Karpas-422 (cell line): ENCODE measurements at regions not wholly inside any gene's neighbourhood (a gene's known extent, or its start where the extent isn't known, plus 50 kb on each side); places are given as distances from the start of the nearest gene placed in this dataset.

Experiments
- DNase-seq: peaks from one replicate; pipeline ENCODE4 v3.0.0-alpha.2; 2015
- H2AFZ ChIP-seq: fragments of 200-600 bp; sonication (generic); 2 replicates; pipeline ENCODE4 v1.6.1; 2014; ENCODE audit warnings: antibody characterized with exemption, low read length, mixed read lengths
- H3K27ac ChIP-seq: fragments of 200-600 bp; sonication (generic); 2 replicates; pipeline ENCODE4 v1.5.1; 2014; ENCODE audit warnings: mild to moderate bottlenecking, low read length, moderate library complexity
- H3K27me3 ChIP-seq: fragments of 200-600 bp; sonication (generic); 2 replicates; pipeline ENCODE4 v1.6.1; 2014; ENCODE audit warnings: low read length, mixed read lengths
- H3K36me3 ChIP-seq: fragments of 200-600 bp; sonication (generic); 2 replicates; pipeline ENCODE4 v1.6.1; 2014; ENCODE audit warnings: low read length, mixed read lengths; ENCODE audit not compliant: insufficient read depth
- H3K4me1 ChIP-seq: fragments of 200-600 bp; sonication (generic); 2 replicates; pipeline ENCODE4 v1.6.1; 2014; ENCODE audit warnings: mild to moderate bottlenecking, low read length, mixed read lengths
- H3K4me2 ChIP-seq: fragments of 200-600 bp; sonication (generic); 2 replicates; pipeline ENCODE4 v1.6.1; 2014; ENCODE audit warnings: low read length, low read depth, mild to moderate bottlenecking; ENCODE audit not compliant: poor library complexity, severe bottlenecking
- H3K4me3 ChIP-seq: fragments of 200-600 bp; sonication (generic); 2 replicates; pipeline ENCODE4 v1.5.1; 2014; ENCODE audit warnings: mild to moderate bottlenecking, antibody characterized with exemption, low read length, mixed read lengths
- H3K79me2 ChIP-seq: fragments of 200-600 bp; sonication (generic); 2 replicates; pipeline ENCODE4 v1.6.1; 2014; ENCODE audit warnings: mild to moderate bottlenecking, low read length, mixed read lengths
- H3K9ac ChIP-seq: fragments of 200-600 bp; sonication (generic); 2 replicates; pipeline ENCODE4 v1.6.0; 2014; ENCODE audit warnings: low read length
- H3K9me2 ChIP-seq: fragments of 200-600 bp; sonication (generic), shearing (Covaris generic); replicated peaks from 2 replicates; pipeline ENCODE4 v1.6.0; 2014; ENCODE audit warnings: mild to moderate bottlenecking, low read length, moderate library complexity; ENCODE audit not compliant: insufficient read depth
- H3K9me3 ChIP-seq: fragments of 300-700, 200-600 bp; sonication (generic); 2 replicates; pipeline ENCODE4 v1.6.1; 2014; ENCODE audit warnings: low read length, mixed read lengths
- H4K20me1 ChIP-seq: fragments of 200-600 bp; sonication (generic); 2 replicates; pipeline ENCODE4 v1.6.1; 2014; ENCODE audit warnings: mild to moderate bottlenecking, antibody characterized with exemption, low read length, low read depth; ENCODE audit not compliant: insufficient read depth

DNA sequence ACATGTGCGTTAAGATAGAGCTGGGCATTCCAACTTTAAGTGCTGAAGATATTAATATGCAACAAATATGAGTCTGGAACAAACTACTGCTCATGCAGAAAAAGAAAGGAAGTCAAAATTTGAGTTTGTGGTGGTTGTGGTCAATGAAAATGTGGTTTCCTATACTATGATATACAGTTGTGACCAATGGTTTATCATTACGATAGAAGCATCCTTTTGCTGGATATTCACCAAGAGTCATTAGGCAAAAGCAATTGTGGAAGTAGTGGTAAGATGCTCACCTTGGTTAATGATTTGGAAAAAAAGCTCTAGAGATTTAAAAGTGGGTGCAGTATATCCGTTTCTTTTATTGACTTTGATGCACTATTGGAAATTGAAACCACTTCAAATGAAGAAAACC, 1007.0 kb downstream of the NR2F1-AS1 start:
- Histone ChIP-seq H4K20me1 (no peaks in the 10 kb centered on the region), H3K9me3 (peaks cover 11% of the 10 kb centered on the region; the same call in 1 of the 2 replicates)

DNA sequence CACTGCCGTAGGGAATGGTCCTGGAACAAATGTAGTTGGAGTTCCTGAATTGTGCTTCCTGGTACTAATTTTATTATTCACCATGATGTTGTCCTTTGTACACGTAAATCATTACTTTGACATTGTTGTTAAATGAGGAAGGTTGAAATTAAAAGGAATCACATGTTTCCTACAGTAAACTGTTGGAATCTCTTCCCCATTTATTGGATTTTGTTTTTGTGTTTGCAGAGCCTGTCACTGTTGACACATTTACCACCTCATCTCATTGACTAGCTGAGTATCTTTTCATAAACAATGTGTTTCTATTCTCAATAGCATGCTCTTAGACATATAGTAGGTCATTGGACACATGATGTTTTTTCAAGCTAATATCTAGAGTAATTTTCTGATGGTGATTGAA, 1012.5 kb downstream of the NR2F1-AS1 start:
- H3K79me2 ChIP-seq: no peaks in the 10 kb centered on the region
- H2AFZ ChIP-seq: no peak overlapping the region
- H3K4me1 ChIP-seq: no peaks in the 10 kb centered on the region
- no peak overlapping the region for H3K4me3 ChIP-seq
- H4K20me1 ChIP-seq: no peaks in the 10 kb centered on the region
- H3K9me2 ChIP-seq: no peaks in the 10 kb centered on the region
- no peak overlapping the region for H3K27ac ChIP-seq
- no peaks in the 10 kb centered on the region for H3K36me3 ChIP-seq
- no peak overlapping the region for H3K9ac ChIP-seq
- H3K9me3 ChIP-seq: peaks cover 6% of the 10 kb centered on the region
- no peaks in the 10 kb centered on the region for H3K27me3 ChIP-seq
- no peak for DNase-seq
- no peak overlapping the region for H3K4me2 ChIP-seq

More for the DNA sequence above, 1007.0 kb downstream of the NR2F1-AS1 start:
- H2AFZ ChIP-seq: no peak overlapping the region
- no peak for DNase-seq
- no peaks in the 10 kb centered on the region for H3K79me2 ChIP-seq
- no peaks in the 10 kb centered on the region for H3K4me1 ChIP-seq
- no peaks in the 10 kb centered on the region for H3K27me3 ChIP-seq
- no peak overlapping the region for H3K4me2 ChIP-seq
- no peak overlapping the region for H3K9ac ChIP-seq
- no peak overlapping the region for H3K4me3 ChIP-seq
- H3K9me2 ChIP-seq: no peaks in the 10 kb centered on the region
- no peak overlapping the region for H3K27ac ChIP-seq
- no peaks in the 10 kb centered on the region for H3K36me3 ChIP-seq

DNA sequence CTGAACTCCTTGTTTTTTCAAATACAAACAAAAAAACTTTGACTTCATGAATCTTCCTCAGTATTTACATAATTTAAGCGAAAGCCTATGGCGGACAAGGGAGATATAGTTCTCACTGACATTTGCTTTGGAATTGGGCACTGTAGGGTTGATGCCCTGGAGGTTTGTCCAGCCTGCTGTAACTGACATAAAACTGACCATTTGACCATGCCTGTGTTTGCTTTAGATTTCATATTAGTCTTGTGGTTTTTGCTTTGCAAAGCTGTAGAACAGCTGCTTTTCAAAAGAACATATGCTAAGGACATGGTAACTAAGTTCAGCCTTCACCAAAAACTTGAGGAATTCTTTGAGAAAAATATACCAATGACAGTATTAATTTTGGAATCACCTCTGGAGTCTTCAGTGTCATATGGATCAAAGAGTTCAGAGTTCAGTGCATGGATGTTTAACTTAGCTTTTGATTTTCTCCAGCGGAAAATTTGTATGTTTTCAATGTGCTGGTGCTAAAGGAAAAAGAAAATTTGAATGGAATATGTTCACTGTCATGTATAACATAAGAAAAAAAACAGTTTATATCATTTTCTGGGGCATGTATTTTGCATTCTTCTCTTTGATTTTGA, 1013.1 kb downstream of the NR2F1-AS1 start:
- Histone ChIP-seq H3K27ac (no peak overlapping the region), H2AFZ (no peak overlapping the region), H3K4me3 (no peak overlapping the region), H3K27me3 (no peaks in the 10 kb centered on the region), H3K9me3 (peaks cover 6% of the 10 kb centered on the region), H3K4me1 (no peaks in the 10 kb centered on the region), H3K4me2 (no peak overlapping the region), H3K36me3 (no peaks in the 10 kb centered on the region), H3K79me2 (no peaks in the 10 kb centered on the region), H3K9me2 (no peaks in the 10 kb centered on the region), H4K20me1 (no peaks in the 10 kb centered on the region), H3K9ac (no peak overlapping the region)
- no peak for DNase-seq

DNA sequence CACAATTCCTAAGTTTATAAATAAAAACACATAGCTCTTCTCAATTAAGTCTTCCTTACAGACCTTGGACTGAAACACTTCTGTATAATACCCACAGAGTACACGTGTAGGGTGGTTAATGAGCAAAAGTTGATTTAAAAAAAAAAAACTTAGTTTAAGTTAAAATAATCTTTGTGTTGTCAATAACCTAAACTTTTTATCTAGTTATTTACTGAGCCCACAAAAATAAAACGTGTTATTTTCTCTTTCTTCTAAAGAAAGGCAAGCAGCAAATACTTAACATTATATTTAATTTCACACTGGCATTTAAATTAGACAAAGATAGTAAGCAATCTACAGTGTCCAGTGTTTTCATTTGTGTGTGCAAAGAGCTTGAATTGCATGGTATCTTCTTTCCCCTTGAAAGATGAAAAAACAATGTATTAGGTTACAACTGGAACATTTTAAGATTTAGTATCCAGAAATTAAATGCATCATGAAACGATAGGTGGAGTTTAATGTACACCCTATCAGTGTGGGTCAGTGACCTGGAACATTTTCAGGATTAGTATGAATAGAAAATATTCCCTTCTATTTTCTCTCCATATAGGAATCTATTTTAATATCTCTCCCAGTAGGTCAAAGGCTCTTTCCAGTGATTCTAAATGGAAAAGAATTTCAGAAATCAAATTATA, 1014.8 kb downstream of the NR2F1-AS1 start:
- no peaks in the 10 kb centered on the region for H3K4me1 ChIP-seq
- H3K27me3 ChIP-seq: no peaks in the 10 kb centered on the region
- no peak overlapping the region for H3K9ac ChIP-seq
- H2AFZ ChIP-seq: no peak overlapping the region
- no peaks in the 10 kb centered on the region for H3K79me2 ChIP-seq
- H3K36me3 ChIP-seq: no peaks in the 10 kb centered on the region
- H3K4me3 ChIP-seq: no peak overlapping the region
- H3K9me3 ChIP-seq: peaks cover 6% of the 10 kb centered on the region
- no peak overlapping the region for H3K4me2 ChIP-seq
- no peak overlapping the region for H3K27ac ChIP-seq
- DNase-seq: no peak
- no peaks in the 10 kb centered on the region for H4K20me1 ChIP-seq
- H3K9me2 ChIP-seq: no peaks in the 10 kb centered on the region

DNA sequence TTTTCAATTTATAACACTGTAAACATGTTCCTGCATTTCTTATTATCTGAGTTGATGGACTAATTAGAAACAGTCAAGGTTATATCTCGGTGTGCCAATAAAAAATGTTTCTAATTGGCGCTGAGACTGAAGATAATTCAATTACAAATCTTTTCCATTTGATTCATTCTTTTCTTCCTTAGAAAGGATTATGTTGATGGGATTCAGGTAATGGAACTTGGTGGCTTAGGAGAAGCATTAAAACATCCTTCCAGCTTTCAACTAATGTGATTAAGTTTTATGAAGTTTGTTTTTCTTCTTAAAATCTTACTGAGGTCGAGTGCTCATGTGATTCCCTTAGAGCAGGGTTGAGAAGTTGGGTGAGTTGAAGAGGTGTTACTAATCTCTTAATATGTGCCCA, 1015.3 kb downstream of the NR2F1-AS1 start:
- no peaks in the 10 kb centered on the region for H3K9me2 ChIP-seq
- H3K9ac ChIP-seq: no peak overlapping the region
- H3K27ac ChIP-seq: no peak overlapping the region
- H4K20me1 ChIP-seq: no peaks in the 10 kb centered on the region
- peaks cover 6% of the 10 kb centered on the region for H3K9me3 ChIP-seq
- no peak overlapping the region for H2AFZ ChIP-seq
- H3K4me3 ChIP-seq: no peak overlapping the region
- H3K4me2 ChIP-seq: no peak overlapping the region
- no peaks in the 10 kb centered on the region for H3K27me3 ChIP-seq
- no peaks in the 10 kb centered on the region for H3K79me2 ChIP-seq
- DNase-seq: no peak
- H3K36me3 ChIP-seq: no peaks in the 10 kb centered on the region
- H3K4me1 ChIP-seq: no peaks in the 10 kb centered on the region

DNA sequence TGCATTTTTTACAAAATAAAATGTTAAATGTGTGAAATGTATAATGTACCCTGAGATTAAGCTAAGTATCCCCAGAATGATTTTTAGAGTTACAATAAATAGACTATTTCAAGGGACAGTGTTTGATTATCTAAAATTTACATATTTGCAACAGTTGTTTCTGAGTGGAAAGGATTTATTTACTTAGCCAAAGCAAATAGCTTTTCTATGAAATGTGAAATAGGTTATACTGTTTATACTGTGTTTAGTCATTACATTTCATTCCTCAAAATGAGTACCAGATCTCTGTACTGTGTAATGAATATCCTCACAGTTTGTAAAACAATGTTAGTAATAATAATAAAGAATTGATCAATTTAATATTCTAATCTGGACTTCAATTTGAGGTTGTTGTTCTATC, 1019.0 kb downstream of the NR2F1-AS1 start:
- Histone ChIP-seq H3K79me2 (no peaks in the 10 kb centered on the region), H3K4me1 (no peaks in the 10 kb centered on the region), H3K27me3 (no peaks in the 10 kb centered on the region), H3K9me2 (no peaks in the 10 kb centered on the region), H3K4me3 (no peak overlapping the region), H3K36me3 (no peaks in the 10 kb centered on the region), H2AFZ (no peak overlapping the region), H4K20me1 (no peaks in the 10 kb centered on the region), H3K27ac (no peak overlapping the region), H3K9ac (no peak overlapping the region), H3K9me3 (peaks cover 7% of the 10 kb centered on the region; the same call in 1 of the 2 replicates), H3K4me2 (no peak overlapping the region)
- no peak for DNase-seq

DNA sequence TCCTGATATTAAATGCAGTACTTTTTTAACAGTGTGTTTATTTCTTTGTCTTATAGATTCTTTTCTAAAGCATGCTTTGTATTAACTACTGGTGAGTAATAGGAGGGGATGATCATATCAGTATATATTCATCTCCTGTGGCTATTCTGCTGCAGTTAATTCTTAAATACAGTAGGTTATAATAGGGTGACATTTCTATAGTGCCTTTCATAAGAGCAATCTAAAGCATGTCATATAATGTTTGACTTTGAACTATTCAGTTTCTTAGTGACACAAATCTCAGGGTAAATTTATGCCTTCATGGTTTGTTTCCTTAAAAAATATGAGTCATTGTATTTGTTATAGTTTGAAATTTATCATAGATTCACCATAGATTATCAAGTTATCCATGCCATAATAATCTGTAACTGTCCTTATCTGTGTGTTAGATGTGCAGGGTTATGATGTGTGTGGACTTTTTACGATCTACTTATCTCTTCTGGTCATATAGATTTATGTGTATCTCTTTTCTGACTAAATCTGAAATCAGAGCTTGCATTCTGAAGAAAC, 1019.5 kb downstream of the NR2F1-AS1 start:
- H3K9ac ChIP-seq: no peak overlapping the region
- no peak overlapping the region for H3K4me3 ChIP-seq

DNA sequence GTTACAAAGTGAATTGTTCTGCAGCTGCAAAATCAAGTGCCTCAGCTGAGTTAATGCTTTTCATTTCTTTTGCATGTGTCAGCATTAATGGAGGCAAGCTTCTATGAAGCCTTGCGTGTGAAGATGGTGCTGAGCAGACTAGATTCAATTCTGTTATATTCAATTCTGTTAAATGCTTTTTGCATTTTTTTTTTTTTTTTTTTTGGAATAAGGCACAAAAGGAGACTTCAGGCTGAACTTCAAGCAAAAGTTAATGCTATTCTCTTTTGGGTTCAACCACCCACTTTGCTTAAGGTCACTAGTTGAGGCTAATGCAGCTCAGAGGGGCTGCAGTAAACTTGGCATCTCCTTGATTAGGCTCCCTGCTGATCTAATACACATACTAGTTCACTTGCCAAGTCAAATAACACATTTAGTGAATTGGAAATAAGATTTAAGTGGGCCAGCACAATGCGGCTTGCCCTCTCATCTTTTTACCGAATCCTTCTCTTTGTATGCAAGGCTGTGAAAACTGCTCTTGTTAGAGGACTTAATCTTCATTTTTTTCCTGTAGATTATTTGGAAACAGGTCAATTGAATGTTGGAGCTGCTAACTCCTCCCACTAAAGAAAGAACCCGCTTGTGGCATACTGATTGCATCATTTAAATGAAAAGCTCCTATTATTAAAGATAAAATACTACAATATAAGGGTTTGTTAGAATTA, 1020.2 kb downstream of the NR2F1-AS1 start:
- no peak overlapping the region for H3K4me3 ChIP-seq
- H3K4me2 ChIP-seq: no peak overlapping the region
- H3K27ac ChIP-seq: no peak overlapping the region
- H3K4me1 ChIP-seq: no peaks in the 10 kb centered on the region
- H3K79me2 ChIP-seq: no peaks in the 10 kb centered on the region
- H3K27me3 ChIP-seq: no peaks in the 10 kb centered on the region
- H3K9ac ChIP-seq: no peak overlapping the region
- H3K36me3 ChIP-seq: no peaks in the 10 kb centered on the region
- no peak overlapping the region for H2AFZ ChIP-seq
- no peaks in the 10 kb centered on the region for H4K20me1 ChIP-seq
- no peaks in the 10 kb centered on the region for H3K9me2 ChIP-seq
- no peak for DNase-seq
- H3K9me3 ChIP-seq: peaks cover 7% of the 10 kb centered on the region

More for the DNA sequence above, 1019.5 kb downstream of the NR2F1-AS1 start:
- Histone ChIP-seq H3K79me2 (no peaks in the 10 kb centered on the region), H3K4me2 (no peak overlapping the region), H3K4me1 (no peaks in the 10 kb centered on the region), H3K36me3 (no peaks in the 10 kb centered on the region), H2AFZ (no peak overlapping the region), H3K9me2 (no peaks in the 10 kb centered on the region), H3K27me3 (no peaks in the 10 kb centered on the region), H4K20me1 (no peaks in the 10 kb centered on the region), H3K9me3 (peaks cover 7% of the 10 kb centered on the region), H3K27ac (no peak overlapping the region)
- DNase-seq: no peak
